Naive thymus-derived CD4-positive, alpha-beta T cell (primary cell): ENCODE measurements at regions not wholly inside any gene's neighbourhood (a gene's known extent, or its start where the extent isn't known, plus 50 kb on each side); places are given as distances from the start of the nearest gene placed in this dataset.
"Not testable (repeated sequence)": the region's sequence is repeated elsewhere in the genome, so short reads cannot be mapped to it uniquely, and the experiment has no call there.

Experiments
- ATAC-seq: fragments of 150-1000 bp; cut with Tn5 transposase; 2 replicates; pipeline ENCODE4 v1.10.0; 2021; ENCODE audit warnings: mild to moderate bottlenecking, moderate library complexity
- CTCF ChIA-PET: fragments of 350-600 bp; sonication (Branson Sonifier 250); formaldehyde crosslinking; loops from one replicate; lab custom pipeline; 2021; ENCODE audit warnings: antibody characterized with exemption; lab: Charles Lee
- POLR2A ChIA-PET: fragments of 350-600 bp; sonication (Branson Sonifier 250); formaldehyde crosslinking; loops from one replicate; lab custom pipeline; 2021; ENCODE audit warnings: antibody characterized with exemption, inconsistent platforms; lab: Charles Lee
- DNase-seq, 9 donors: peaks; one replicate each; pipeline versions ENCODE4 v3.0.0 to v3.0.0-alpha.2; 2020 to 2022; ENCODE audit warnings: mixed read lengths in 1 of 9
- H3K27ac ChIP-seq: one replicate; pipeline ENCODE4 v1.7.0; 2013; ENCODE audit warnings: mild to moderate bottlenecking, low read depth, low read length, moderate library complexity
- H3K27me3 ChIP-seq, 2 donors: one replicate each; pipeline ENCODE4 v1.7.0; 2013; ENCODE audit warnings: low read length in 2 of 2, mild to moderate bottlenecking in 2 of 2, moderate library complexity in 2 of 2; ENCODE audit not compliant: control insufficient read depth in 2 of 2, insufficient read depth in 2 of 2
- H3K36me3 ChIP-seq, 3 experiments: 1 replicate in 2 of 3; 2 replicates in 1 of 3; pipeline ENCODE4 v1.7.0; 2013; ENCODE audit warnings: low read length in 3 of 3, mild to moderate bottlenecking in 3 of 3, moderate library complexity in 1 of 3; ENCODE audit not compliant: insufficient read depth in 3 of 3, control insufficient read depth in 2 of 3
- H3K4me1 ChIP-seq, 2 donors: one replicate each; pipeline ENCODE4 v1.7.0; 2013; ENCODE audit warnings: low read length in 2 of 2, mild to moderate bottlenecking in 2 of 2, moderate library complexity in 1 of 2; ENCODE audit not compliant: control insufficient read depth in 2 of 2, insufficient read depth in 2 of 2
- H3K4me3 ChIP-seq: 2 replicates; pipeline ENCODE4 v1.7.0; 2013; ENCODE audit warnings: mild to moderate bottlenecking, low read length
- H3K9me3 ChIP-seq, 3 experiments: 1 replicate in 2 of 3; 2 replicates in 1 of 3; pipeline ENCODE4 v1.7.0; 2013; ENCODE audit warnings: low read length in 3 of 3; ENCODE audit not compliant: control insufficient read depth in 2 of 3
- H3K27ac Mint-ChIP-seq, 9 donors: one replicate each; pipeline ENCODE4 v1.8.0; 2020 to 2022; ENCODE audit warnings: mixed read lengths in 9 of 9, mild to moderate bottlenecking in 8 of 9, moderate library complexity in 5 of 9, inconsistent platforms in 2 of 9
- H3K27me3 Mint-ChIP-seq, 5 donors: one replicate each; pipeline ENCODE4 v1.8.0; 2021 to 2022; ENCODE audit warnings: mixed read lengths in 5 of 5, mild to moderate bottlenecking in 1 of 5
- H3K36me3 Mint-ChIP-seq, 5 donors: one replicate each; pipeline ENCODE4 v1.8.0; 2020 to 2022; ENCODE audit warnings: mixed read lengths in 5 of 5, mild to moderate bottlenecking in 3 of 5, inconsistent platforms in 1 of 5
- H3K4me1 Mint-ChIP-seq, 7 donors: one replicate each; pipeline ENCODE4 v1.8.0; 2020 to 2022; ENCODE audit warnings: mixed read lengths in 7 of 7, mild to moderate bottlenecking in 3 of 7, inconsistent platforms in 1 of 7
- H3K4me3 Mint-ChIP-seq, 10 donors: one replicate each; pipeline ENCODE4 v1.8.0; 2020 to 2022; ENCODE audit warnings: mild to moderate bottlenecking in 10 of 10, mixed read lengths in 10 of 10, moderate library complexity in 6 of 10, inconsistent platforms in 2 of 10
- H3K9me3 Mint-ChIP-seq, 11 donors: one replicate each; pipeline ENCODE4 v1.8.0; 2020 to 2022; ENCODE audit warnings: mixed read lengths in 11 of 11, mild to moderate bottlenecking in 4 of 11, inconsistent platforms in 1 of 11, moderate library complexity in 1 of 11
- intact Hi-C, 2 donors: fragments of 100-400 bp; cut with micrococcal nuclease; formaldehyde crosslinking; loops; one replicate each; pipeline ENCODE4 v1.15.1; 2023

- CTCF ChIA-PET, H3K9me3 Mint-ChIP-seq, H3K4me3 ChIP-seq, H3K9me3 ChIP-seq, intact Hi-C loops, DNase-seq, ATAC-seq, H3K4me1 ChIP-seq, H3K36me3 ChIP-seq, H3K27me3 Mint-ChIP-seq, H3K27me3 ChIP-seq, H3K36me3 Mint-ChIP-seq, H3K27ac ChIP-seq, POLR2A ChIA-PET: not testable (repeated sequence)
- Mint-ChIP-seq H3K4me1 (peaks cover 2 to 21% (median 8%) of the 10 kb centered on the region in 7 donors), H3K4me3 (peak overlapping the region; percentile 30 to 81 (median 52)), H3K27ac (peak overlapping the region in 1 of 9 donors; percentile 34)
These were observed 111.7 kb downstream of the NAB1 start for GRCh38 chr2:190760353-190761150.

GRCh38 chr2:190761216-190761615 is 112.3 kb downstream of the NAB1 start:
- peaks cover 2 to 20% (median 8%) of the 10 kb centered on the region in 7 donors for H3K4me1 Mint-ChIP-seq
- POLR2A ChIA-PET, H3K27ac Mint-ChIP-seq, DNase-seq, intact Hi-C loops, H3K9me3 ChIP-seq, H3K27me3 ChIP-seq, CTCF ChIA-PET, H3K27me3 Mint-ChIP-seq, H3K9me3 Mint-ChIP-seq, H3K36me3 ChIP-seq, ATAC-seq, H3K27ac ChIP-seq, H3K36me3 Mint-ChIP-seq, H3K4me3 ChIP-seq, H3K4me1 ChIP-seq: not testable (repeated sequence)
- peak overlapping the region in 9 of 10 donors; percentile 8 to 72 (median 54) for H3K4me3 Mint-ChIP-seq

- no peak overlapping the region for H3K27ac ChIP-seq
- ChIA-PET POLR2A (no interaction called here), CTCF (no interaction called here)
- intact Hi-C loops: no loop called here
- Mint-ChIP-seq H3K36me3 (peaks cover 0 to 10% (median 0%) of the 10 kb centered on the region in 5 donors), H3K27me3 (peaks cover 0 to 8% (median 0%) of the 10 kb centered on the region in 5 donors), H3K4me3 (no peak overlapping the region), H3K9me3 (peaks cover 0 to 6% (median 0%) of the 10 kb centered on the region in 11 donors), H3K27ac (no peak overlapping the region), H3K4me1 (peaks cover 2 to 18% (median 8%) of the 10 kb centered on the region in 7 donors)
- no peaks in the 10 kb centered on the region for H3K36me3 ChIP-seq
- H3K27me3 ChIP-seq: no peaks in the 10 kb centered on the region
- no peaks in the 10 kb centered on the region for H3K9me3 ChIP-seq
- DNase-seq (no peak), ATAC-seq (no peak)
- H3K4me1 ChIP-seq: no peaks in the 10 kb centered on the region
- no peak overlapping the region for H3K4me3 ChIP-seq
These were observed 113.7 kb downstream of the NAB1 start for GRCh38 chr2:190762566-190762965.

DNA sequence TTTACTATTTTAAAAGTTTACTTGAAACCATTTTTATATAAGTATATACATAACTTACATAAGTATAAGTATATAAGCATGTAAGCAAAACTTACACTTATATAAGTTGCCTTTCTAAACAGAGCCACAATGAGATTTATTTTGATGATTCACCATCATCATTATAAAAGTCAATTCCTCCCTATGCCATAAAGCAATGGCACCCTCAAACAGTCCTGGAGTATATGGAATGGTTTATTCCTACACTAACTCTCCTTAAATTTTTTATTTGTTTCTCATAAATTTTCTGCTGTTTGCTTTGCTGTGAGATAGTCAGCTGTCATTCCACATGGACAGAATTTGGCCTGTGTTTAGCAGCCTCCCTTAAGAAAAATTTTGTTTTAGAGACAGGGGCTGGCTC is 114.2 kb downstream of the NAB1 start:
- Mint-ChIP-seq H3K36me3 (peaks cover 0 to 10% (median 0%) of the 10 kb centered on the region in 5 donors), H3K9me3 (peaks cover 0 to 6% (median 0%) of the 10 kb centered on the region in 11 donors), H3K27ac (no peak overlapping the region), H3K4me3 (no peak overlapping the region), H3K4me1 (peaks cover 2 to 18% (median 8%) of the 10 kb centered on the region in 7 donors), H3K27me3 (peaks cover 0 to 8% (median 0%) of the 10 kb centered on the region in 5 donors)
- Histone ChIP-seq H3K27me3 (no peaks in the 10 kb centered on the region), H3K4me3 (no peak overlapping the region), H3K9me3 (no peaks in the 10 kb centered on the region), H3K27ac (no peak overlapping the region), H3K4me1 (no peaks in the 10 kb centered on the region), H3K36me3 (no peaks in the 10 kb centered on the region)
- DNase-seq (no peak), ATAC-seq (no peak)
- POLR2A ChIA-PET: interaction anchor here (0.7 kb wide), 1 partner anchor 813 kb away, joined by 3 read pairs; no protein-coding TSS in a partner anchor
- intact Hi-C loops: no loop called here
- CTCF ChIA-PET: interaction anchor here (0.9 kb wide), 1 partner anchor 287 kb away, joined by 3 read pairs; no protein-coding TSS in a partner anchor

DNA sequence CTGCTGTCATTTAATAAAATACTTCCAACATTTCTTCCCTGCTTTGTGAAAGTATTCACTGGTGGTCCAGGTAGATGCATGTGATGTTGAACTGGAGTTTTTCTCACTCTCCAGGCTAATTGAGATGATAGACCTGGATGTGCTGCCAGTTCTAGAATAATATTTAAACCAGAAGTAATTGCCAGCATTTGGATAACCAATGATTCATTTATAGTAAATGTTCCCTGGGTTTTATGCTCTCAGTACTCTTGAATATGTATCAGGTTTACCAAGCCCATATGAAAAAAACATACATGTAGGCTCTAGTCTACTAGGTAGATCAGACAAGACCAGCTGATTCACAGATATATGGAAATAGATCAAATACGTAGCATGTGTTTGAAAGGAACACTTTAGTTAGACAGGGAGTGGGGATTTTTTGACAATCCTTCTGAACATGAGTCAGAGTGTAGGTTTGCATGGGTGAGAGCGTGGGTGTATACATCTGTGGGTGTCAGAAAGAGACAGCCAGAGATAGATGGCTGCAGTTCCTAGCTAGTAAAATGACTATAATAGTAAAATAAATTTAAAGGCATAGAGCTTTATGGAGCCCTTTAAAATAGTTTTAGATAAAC is 115.1 kb downstream of the NAB1 start:
- DNase-seq (peak in 1 of 9 donors; percentile 52), ATAC-seq (peak; percentile 38)
- CTCF ChIA-PET: interaction anchor here (0.5 to 0.9 kb wide), 3 partner anchors 16 to 295 kb away, joined by 3 read pairs; no protein-coding TSS in a partner anchor
- H3K27me3 Mint-ChIP-seq: peaks cover 0 to 8% (median 0%) of the 10 kb centered on the region in 5 donors
- Histone ChIP-seq H3K27ac (no peak overlapping the region), H3K27me3 (no peaks in the 10 kb centered on the region), H3K4me1 (no peaks in the 10 kb centered on the region), H3K36me3 (no peaks in the 10 kb centered on the region), H3K9me3 (no peaks in the 10 kb centered on the region), H3K4me3 (no peak overlapping the region)
- POLR2A ChIA-PET: interaction anchor here (0.7 kb wide), 1 partner anchor 812 kb away, joined by 3 read pairs; no protein-coding TSS in a partner anchor
- no peak overlapping the region for H3K27ac Mint-ChIP-seq
- peaks cover 0 to 10% (median 0%) of the 10 kb centered on the region in 5 donors for H3K36me3 Mint-ChIP-seq
- peaks cover 2 to 18% (median 8%) of the 10 kb centered on the region in 7 donors for H3K4me1 Mint-ChIP-seq
- H3K4me3 Mint-ChIP-seq: no peak overlapping the region
- intact Hi-C loops: loop anchor here in 1 of 2 donors (2.0 kb wide), 1 partner anchor 41 kb away; no protein-coding TSS in a partner anchor
- H3K9me3 Mint-ChIP-seq: peaks cover 0 to 6% (median 0%) of the 10 kb centered on the region in 11 donors

DNA sequence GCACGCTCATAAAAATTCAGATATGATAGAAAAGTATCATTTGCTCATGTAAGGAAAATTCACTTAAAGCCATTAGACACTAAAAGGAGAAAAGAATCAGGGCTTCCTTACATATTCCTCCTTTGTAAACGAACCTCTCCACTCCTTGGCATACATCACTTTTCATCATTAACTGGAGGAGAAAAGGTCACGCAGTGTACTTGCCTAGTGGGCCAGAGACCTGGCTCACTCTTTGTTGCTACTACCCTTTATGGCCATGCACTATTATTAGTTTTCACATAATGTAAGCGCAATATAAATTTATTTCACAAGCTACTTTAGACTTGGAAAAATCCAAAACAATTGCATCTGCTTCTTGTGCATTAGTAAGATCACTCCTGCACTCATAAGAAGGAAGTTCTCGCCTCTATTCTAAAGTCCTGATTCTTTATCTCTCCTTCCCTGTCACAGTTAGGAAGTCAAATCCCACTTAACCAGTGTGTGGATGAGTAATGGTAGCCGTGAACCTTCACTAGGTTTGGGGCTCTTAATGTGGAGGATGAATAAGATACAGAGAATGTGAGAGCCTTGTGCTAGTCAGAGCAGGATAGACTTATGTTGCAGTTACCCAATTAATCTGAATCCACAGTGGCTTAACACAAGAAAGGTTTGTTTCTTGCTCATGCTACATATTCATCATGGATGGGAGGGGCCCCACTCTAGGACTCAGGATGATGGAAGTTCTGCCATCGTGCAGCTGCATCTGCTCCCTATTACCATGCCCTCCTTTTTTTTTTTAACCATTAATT is 115.0 kb upstream of the GLS start:
- H3K4me1 ChIP-seq: no peaks in the 10 kb centered on the region
- H3K9me3 ChIP-seq: no peaks in the 10 kb centered on the region
- ChIA-PET CTCF (no interaction called here), POLR2A (no interaction called here)
- Mint-ChIP-seq H3K4me3 (no peak overlapping the region), H3K9me3 (peaks cover 0 to 2% (median 0%) of the 10 kb centered on the region in 11 donors), H3K4me1 (peaks cover 2 to 12% (median 7%) of the 10 kb centered on the region in 7 donors), H3K27ac (no peak overlapping the region), H3K27me3 (peaks cover 0 to 3% (median 0%) of the 10 kb centered on the region in 5 donors), H3K36me3 (peaks cover 0 to 4% (median 0%) of the 10 kb centered on the region in 5 donors)
- H3K4me3 ChIP-seq: no peak overlapping the region
- H3K27me3 ChIP-seq: no peaks in the 10 kb centered on the region
- DNase-seq (no peak), ATAC-seq (no peak)
- intact Hi-C loops: loop anchor here in 1 of 2 donors (2.0 kb wide), 1 partner anchor 43 kb away; no protein-coding TSS in a partner anchor
- H3K36me3 ChIP-seq: no peaks in the 10 kb centered on the region
- no peak overlapping the region for H3K27ac ChIP-seq
